ENCODE measurements at regions not wholly inside any gene's neighbourhood (a gene's known extent, or its start where the extent isn't known, plus 50 kb on each side); places are given as distances from the start of the nearest gene placed in this dataset.

DNA sequence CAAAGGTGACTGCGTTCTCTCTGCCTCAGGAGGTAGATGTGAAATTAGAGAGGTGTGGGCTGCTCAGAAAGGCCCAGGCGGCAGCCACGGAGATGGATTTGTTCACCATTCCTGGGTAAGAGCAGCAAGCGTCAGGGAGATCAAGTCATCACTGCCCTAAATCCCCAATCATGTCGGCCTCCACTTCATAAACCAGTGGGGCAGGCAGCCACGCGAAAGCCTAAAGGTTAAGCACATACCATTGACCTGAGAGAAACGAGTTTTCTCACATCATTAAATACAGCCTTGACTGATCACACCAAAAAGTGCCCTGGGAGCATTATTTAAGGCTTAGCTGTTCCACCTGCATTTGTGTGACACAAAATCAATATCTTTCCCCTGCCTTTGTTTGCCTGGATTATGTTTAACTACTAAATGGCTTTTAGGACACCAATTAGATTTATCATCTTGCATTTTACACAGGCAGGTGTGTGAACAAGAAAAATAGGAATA, 50.7 kb upstream of the FOXB1 start:
- DNase-seq, result no peak

DNA sequence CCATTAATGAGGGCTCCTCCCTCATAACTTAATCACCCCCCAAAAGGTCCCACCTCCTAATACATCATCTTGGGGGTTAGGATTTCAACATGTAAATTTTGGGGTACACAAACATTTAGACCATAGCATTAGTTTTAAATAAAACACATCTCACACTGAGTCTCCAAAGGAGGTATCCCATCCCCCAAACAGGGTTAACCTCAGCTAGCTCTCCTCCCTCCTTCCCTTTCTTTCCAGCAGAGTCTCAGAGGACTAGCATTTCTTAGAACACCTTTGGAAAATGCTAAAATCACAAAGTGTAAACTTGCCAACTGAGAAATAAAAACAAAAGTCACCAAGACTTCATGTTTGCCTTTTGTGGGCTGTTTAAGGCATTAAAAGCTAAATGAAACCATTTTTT, 51.2 kb upstream of the FOXB1 start:
- no peak for DNase-seq

DNA sequence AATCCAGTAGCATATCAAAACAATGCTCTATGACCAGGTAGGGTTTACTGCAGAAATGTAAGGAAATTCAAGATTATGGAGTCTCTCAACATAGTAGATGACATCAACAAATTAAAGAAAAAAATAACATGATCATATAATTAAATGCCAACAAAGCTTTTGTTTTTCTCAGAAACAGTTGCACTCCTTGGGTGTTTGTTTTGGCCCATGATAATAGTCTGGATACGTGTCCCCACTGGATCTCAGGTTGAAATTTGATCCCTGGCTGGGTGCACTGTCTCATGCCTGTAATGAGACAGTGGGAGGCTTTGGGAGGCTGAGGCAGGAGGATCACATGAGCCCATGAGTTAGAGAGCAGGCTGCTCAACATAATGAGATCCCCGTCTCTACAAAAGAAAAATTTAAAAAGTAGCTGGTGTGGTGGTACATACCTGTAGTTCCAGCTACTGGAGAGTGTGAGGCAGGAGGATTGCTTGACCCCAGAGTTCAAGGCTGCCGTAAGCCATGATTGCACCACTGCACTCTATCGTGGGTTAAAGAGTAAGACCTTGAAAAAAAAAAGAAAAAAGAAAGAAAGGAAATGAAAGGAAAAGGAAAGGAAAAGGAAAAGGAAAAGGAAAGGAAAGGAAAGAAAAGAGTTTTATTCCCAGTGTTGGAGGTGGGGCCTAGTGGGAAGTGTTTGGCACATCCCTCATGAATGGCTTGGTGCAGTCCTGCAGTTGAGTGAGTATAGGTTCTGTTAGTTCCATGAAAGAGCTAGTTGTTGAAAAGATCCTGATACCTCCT, 53.3 kb upstream of the FOXB1 start:
- DNase-seq, result no peak

DNA sequence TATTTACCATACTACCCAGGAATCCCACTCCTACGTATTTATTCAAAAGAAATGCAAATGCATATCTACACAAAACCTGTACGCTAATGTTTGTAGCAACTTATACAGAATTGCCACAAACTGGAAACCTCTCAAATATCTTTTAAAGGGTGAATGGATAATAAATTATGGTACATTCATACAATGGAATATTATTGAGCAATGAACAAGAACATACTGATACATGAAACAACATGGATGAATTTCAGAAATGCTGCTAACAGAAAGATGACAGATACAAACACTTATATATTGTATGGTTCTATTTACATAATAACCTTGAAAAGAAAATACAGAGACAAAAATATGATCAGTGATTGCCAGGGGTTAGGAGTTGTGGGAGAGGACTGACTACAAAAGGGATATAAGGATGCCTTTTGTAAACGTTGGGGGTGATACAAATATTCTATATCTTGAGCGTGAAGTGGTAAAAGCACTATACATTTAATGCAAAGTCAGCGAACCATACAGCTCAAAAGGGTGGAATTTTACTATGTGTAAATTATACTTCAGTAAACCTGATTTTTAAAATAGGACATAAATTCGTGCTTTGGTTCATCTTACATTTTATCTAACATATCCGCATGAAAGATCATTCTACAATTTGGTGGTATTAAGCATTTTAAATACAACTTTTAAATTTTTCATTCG, 55.0 kb upstream of the FOXB1 start:
- no peak for DNase-seq

DNA sequence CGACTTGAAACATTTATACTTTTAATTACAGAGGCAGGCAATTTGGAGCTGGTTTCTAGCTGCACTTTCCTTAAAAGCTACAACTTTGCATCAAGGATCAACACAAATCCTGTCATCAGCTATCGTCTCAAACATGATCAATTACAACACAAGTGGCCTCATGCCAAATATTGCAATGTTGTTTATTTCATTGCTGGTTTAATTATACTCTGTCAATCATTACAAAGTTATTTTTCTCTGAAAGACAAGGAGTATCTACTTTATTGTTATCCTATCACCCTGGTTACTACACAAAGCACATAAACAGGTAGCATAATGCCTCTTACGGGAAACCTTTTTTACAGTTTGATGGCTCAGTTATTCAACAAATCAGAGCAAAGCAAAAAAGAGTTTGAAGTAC, 58.0 kb upstream of the FOXB1 start:
- no peak for DNase-seq

DNA sequence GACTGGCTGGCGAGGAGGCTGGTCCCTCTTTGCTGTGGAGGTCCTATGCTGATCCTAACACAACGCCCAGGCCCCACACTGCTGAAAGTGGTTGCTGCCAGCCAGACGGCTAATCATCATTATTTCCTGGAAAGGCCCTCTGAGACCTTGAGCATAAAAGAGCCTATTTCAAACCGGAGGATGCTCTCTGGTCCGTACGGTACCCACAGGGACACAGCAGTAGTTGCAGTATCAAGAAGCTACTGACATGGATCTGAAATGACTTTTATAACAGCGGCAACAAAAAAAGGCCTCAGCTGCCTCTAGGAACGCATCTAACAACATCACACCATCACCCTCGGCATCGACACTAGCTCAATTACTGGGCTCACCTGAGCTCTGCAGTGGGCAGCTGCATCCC, 59.1 kb upstream of the FOXB1 start:
- DNase-seq, result no peak

DNA sequence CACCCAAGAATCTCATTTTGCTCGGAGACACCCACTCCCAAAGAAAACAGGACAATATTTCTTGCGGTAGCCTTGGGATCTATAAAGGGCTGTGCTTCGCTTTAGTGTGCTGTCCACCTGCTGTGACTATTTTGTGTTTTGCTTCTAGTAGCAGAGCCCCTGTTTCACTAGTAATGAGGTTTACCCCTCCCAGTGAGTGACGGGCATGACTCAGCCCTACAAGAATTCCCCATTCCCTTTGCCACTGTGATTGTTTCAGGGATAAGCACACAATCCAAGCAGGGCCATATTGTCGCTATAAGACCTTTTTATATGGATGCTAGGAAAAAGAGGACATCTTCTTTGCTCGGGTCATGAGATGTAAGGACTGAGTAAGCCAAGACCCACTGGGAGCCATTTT, 62.5 kb upstream of the FOXB1 start:
- DNase-seq, result no peak

DNA sequence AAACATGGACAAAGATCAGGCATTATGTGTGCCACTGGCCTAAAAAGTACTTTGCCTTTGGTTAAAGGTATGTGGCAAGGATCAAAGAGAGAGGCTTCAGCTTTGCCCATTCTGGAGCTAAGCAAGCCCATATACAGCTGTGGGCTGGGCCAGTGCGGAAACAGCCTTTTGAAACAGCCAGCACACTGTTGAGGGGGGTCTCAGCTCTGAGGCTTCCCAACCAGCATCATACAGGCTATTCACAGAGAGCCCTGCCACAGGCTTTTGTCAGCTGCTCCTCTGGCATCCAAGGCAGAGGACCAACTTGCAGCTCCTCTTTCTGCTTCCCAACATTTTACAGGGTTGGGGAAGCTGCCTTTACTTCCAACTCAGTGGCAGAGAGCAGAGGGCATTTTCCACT, 63.2 kb upstream of the FOXB1 start:
- DNase-seq, result no peak

DNA sequence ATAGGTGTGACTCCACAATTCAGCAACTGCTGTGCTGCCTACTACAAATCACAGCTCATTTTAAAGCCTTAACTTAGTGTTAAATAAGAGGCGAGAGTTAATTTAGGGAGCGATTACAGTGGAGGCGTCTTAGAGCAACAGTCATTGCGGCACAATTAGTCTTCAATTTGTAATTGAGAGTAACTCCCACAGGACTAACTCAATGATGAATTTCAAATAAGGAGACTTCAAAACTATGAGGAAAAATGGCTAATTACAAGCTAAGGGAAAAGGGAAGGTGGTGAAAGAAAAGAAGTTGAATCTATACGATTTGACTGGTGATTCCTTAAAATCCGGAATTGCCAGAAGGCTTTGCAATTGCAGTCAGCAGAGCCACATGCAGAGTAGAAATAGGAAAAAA, 63.7 kb upstream of the FOXB1 start:
- DNase-seq, result no peak

DNA sequence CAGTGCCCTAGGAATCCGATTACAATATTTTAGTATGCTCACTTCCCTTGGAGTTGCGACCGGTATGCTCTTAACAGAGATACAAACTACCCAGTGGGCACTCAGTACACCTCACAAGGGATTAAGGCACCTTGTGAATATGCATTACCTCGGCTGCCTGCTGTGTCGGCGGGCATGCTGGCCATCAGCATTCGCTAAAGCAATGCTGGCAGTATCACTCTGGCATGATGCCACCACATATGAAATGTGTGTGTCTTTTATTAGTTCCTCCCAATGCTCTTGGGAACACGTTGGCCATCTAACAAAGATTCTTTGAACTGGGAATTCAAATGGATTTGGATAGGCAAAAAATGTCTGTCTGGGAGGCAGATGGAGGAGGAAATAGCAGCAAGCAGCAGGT, 67.4 kb upstream of the FOXB1 start:
- no peak for DNase-seq

DNA sequence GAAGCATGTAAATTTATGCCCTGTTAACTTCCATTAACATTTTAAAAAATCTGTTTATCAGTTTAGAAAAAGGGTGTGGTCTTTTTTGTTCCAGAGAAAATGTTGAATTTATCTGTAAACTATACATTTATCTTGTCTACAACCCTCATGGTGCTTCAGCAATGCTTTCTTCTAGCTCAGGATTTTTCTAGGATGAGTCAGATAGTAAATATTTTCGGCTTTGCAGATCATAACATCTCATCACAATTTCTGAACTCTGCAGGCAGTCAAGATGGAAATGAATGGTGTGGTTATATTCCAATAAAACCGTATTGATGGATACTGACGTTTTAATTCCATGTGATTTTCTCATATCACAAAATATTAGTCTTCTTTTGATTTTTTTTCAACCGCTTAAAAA, 70.5 kb upstream of the FOXB1 start:
- no peak for DNase-seq

DNA sequence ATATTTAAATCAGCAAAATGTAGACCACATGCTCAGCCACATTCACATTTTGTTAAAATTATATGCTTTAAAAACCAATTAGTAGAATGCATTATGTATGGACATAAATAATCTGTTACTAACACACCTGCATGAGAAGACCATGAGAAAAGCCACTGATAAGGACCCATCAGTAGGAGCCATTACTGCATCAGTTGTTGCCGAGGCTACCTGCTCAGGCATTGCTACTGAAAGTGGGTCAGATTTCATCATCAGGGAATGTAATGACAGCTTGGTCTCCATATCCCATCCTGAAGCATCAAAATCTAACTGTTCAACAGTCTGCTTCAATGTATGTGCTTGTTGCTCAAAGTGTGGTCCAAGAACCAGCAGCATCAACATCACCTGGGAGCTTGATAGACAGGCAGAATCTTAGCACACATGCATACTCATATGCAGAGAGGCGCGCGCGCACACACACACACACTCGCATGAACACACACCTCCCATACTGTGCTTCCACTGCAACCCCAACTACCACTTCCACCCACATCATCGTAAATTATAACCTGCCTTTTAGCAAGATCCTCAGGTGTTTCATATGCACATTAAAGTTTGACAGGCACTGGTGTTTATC, 72.4 kb upstream of the FOXB1 start:
- DNase-seq, result no peak

DNA sequence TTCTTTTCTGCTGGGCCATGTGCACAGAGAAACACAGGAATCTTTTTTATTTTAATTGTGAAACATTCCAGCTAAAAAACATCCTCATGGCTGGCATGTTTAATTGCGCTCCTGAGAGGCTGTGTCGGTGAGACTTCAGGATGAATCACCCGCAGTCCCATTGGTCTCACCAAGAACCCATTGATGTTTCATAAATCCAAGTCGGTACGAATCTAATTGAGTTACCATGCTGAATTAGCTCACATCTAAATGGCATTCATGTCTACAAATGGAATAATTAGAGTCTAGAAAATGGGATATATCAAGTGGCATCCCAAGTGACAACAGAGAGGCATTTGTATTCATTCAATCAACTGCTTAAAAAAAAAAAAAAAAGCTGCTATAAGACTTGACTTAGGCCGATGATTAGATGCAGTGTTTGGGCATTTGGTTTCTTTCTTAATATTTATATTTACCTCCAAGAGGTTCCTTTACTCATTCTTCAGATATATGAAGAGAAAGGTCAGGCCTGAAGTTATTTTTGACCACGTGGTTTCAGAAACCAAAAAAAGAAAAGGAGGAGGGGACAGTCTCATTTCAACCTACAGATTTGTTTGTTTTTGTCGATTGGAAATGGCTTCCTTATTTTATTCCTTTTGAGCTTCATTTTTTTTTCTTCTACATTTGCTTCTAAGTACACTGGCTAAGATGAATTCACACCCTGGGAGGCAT, 79.1 kb upstream of the FOXB1 start:
- DNase-seq, result no peak

DNA sequence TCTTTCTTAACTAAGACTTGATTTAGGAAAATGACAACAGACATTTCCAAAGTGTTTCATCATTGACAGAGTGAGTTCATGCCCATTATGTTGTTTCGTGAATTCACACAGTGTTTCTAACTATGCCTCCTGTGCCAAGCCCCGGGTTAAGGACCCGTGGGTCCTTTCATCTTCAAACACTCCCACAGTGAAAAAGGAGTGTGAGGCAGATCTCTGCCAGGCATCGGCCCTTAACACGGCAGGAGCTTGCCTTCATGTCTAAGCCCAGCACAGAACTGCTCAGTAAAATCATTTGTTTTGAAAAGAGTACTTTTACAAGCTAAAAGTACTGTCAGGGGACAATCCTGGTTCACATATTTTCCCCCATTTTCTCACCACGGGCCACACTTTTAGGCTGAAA, 80.0 kb upstream of the FOXB1 start:
- DNase-seq, result no peak

DNA sequence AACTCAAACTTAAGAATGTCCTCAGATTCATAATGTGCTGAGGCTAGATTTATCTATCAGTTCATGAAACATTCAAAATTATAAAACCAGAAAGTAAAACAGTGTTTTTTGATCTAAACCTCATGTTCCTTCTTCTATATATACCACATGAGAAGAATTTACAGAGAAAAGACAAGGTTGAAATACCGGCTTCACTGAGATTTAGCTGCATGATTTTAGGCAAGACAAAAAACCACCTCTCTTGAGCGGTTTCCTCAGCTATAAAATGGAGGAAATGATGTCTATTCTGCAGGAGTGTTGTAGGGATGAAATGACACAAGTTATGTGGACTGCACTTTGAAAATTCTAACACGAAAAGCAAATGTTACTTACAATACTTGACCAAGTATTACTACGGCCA, 80.6 kb upstream of the FOXB1 start:
- no peak for DNase-seq

DNA sequence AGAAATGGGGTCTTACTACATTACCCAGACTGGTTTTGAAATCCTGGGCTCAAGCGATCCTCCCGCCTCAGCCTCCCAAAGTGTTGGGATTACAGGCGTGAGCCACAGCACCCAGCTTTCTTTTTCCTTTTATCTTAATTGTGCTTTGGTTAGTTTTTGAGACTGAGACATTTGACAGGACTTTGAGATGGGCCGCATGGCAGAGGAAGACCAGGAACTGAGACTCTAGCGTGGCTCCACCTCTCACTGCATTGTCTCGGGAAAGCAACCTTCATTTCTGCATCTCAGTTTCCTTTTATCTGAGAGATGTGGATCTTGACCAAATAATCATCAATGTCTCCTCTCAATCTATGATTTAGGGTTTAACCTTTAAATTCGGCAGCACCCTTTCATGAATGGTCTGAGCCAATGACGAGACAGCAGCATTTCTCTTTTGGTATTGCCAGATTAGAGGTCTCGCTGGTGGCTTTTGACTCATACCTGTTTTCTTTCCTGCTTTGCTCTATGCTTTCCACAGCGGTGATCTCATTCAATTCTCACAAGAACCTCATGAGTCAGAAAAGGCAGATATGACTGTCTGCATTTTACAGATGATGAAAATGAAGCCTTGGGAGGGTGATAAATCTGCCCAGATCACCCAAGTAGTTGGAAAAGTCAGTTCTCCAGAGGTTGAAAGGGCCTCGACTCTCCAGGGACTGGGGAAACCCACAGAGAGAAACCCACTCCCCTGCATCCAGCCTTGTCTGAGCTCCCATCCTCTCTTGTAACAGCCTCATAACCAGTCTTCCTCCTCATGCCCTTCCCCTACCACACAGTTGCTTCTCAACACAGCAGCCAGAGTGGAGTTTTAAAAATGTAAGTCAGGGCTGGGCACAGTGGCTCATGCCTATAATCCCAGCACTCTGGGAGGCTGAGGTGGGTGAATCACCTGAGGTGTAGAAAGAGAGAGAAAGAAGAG, 84.8 kb upstream of the FOXB1 start:
- no peak for DNase-seq

DNA sequence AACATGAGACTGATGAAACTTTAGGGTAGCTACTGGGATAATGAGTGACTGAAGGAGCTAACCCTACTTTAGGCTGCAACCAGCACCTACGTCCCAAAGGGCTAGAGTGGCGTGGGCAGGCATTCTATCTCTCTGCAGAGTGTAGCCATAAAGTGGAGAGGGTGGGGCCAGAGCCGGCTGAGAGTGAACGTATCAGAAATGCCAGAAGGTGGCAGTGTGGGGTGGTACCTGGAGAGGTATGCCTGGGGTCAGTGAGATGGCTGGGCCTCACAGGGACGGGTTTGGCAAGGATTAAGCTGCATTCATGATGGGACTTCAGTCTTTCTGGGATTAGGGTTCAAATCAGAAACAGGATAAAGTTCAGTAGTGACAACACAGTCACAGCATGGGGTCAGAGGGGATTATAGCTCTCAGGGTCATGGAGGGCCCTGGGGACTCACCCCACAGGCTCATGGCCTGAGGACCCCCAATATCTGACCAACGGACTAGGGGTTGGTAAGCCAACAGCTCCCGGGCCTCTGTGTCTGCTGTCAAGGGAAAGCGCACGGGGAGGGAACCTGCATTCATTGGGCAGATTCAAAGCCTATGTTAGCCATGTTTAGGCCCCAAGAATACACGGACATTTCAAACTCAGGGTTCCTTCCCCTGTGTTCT, 86.5 kb upstream of the FOXB1 start:
- peak; percentile 20 to 57 for DNase-seq

DNA sequence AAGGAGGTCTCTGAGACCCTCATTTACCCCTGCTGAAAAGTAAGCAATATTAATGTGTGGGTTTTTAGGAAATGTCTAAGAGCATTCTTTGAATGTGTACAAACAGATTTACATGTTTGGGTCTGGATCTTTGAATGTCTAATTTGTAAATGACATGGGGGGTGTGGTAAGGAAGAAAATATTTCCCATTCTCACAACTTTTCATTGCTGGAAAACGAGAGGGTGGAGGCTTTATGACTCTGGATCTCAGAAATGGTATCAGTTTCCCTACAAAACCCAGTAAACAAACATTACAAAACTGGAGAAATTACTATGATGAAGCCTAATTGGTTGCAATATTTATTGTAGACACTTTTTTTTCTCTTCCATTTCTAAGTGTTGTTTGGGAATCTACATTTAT, 98.1 kb upstream of the FOXB1 start:
- DNase-seq, result no peak

DNA sequence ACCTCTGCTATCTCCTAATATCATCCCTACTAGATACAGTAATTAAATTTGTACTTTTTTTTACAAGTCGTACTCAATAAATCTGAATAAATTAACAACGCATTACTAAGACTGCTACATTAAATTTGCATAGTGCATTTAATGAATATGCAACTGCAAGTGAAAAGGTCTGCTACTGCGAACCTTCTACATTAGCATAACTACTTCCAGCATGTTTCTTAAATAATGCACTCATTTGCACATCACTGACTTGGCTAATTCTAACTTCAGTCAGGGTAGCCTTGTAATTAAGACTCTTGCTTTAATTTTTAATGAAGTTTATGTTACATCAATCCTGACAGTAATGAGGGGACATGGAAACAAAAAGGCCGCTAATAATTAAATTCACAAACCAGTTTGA, 98.9 kb upstream of the FOXB1 start:
- DNase-seq, result no peak

DNA sequence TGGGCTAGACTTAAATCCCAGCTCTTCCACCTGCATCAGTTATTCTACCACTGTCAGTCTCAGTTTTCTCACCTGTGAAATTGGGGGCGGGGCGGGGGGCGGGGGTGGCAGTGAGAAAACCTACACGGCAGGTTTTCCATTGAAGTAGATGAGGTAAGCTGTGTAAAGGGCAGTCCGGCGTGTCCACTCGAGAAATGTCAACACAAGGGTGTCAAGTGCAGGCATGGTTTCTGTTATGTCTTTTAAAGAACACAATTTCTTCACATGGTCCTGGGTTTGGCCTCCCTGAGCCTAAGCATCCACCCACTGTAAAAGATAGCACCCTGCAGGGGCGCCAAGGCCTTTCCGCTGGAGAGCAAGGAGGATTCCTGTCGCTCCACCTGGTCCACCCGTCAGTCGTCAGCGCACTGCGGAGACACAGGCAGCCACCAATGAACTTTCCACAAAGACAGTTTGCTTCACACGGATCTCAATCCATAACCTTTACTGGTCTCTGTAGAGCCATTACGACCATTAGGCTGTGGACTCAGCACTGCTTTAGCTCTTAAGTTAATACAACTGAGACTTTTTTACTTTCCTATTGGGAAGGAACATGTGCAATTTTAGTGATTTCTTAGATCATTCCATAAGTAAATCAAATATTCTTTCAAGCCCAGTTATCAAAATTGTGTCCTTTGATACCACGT, 99.5 kb upstream of the FOXB1 start:
- DNase-seq, result no peak

DNA sequence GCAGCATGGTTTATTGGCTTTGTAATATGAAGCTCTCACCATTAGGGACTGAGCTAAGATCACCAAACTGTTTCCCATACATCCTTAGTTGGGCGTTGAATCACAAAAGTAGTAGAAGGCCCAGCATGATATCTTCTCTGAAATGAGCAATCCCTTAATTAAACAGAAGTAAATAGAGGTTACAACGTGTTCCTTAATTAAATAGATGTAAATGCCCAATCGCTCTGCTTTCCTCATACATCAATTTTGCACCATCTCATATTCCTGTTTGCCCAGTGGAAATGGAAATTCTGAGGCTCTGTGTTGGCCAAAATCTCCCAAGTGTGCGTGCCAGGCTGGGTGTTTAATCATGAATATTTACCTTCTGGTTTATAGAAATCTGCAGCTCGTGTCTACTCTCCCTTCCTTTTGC, 107.4 kb upstream of the FOXB1 start:
- DNase-seq, result no peak
